HG02870 (cell line): ENCODE measurements at regions not wholly inside any gene's neighbourhood (a gene's known extent, or its start where the extent isn't known, plus 50 kb on each side); places are given as distances from the start of the nearest gene placed in this dataset.
"Not testable (repeated sequence)": the region's sequence is repeated elsewhere in the genome, so short reads cannot be mapped to it uniquely, and the experiment has no call there.

Experiments used
- ATAC-seq: cut with Tn5 transposase; IDR thresholded peaks from one replicate; pipeline ENCODE4 v1.9.1; 2021; ENCODE audit warnings: mild to moderate bottlenecking, moderate library complexity; ENCODE audit not compliant: unreplicated experiment

DNA sequence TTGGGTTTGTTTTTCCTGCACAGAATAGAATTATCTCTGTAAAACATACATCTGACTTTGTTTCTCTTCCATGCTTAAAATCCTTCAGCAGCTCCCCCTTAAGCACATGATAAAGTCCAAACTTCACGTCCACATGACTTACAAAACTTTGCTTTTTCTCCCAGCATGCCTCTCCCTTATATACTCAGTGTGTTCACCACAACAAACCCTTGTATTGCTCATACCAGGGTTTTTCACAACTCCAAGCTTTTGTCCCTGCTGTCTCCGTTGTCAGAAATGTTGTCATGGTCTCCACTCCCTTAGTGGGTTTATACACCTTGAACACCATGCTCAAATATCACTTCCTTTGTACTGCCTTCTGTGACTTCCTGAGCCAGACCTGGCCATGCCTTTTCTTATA lies 91.1 kb upstream of the MITF start:
- no peak for ATAC-seq

DNA sequence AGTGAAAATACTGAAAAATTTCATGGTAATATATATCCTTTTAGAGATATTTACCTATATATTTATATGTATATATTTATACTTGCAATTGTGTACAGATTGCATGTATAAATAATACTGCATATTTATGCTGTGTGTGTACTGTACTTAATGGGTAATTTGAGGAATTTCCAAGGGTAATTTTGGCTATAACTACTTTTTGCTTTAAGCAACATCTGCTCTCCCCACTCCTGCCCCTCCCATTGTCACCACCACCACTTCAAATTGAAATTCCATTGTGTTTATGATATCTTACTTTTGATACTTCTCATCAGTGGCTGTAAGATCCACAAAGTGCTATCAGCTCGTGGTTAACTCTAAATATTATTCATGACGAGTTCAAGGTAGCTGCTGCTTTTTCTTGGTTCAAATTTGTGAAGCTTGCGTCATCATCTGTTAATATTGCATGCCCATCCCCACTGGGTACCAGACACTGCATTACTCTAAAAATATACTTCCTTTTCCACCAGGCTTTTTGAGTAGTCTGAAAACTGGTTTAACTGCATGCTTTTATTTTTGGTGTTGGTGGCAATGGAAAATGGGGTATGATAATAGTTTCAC lies 91.7 kb upstream of the MITF start:
- no peak for ATAC-seq

DNA sequence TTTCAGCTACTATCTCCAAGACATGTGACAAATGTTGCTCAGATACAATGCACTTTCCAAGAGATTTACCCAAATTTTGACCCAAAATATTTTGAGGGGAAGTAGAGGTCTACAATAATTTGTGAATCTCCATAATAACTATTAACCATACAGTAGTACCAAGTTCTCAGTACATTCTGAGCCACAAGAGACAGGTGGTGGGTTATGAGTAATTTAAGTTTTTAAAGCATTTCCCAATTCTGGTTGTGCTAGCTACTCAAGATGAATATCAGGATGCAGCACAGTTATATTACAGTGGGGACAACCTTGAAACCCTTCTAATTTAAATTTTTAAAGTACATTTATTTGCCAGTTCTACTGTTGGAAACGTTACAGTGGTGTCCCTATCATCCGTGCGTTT lies 92.2 kb upstream of the MITF start:
- ATAC-seq: no peak

DNA sequence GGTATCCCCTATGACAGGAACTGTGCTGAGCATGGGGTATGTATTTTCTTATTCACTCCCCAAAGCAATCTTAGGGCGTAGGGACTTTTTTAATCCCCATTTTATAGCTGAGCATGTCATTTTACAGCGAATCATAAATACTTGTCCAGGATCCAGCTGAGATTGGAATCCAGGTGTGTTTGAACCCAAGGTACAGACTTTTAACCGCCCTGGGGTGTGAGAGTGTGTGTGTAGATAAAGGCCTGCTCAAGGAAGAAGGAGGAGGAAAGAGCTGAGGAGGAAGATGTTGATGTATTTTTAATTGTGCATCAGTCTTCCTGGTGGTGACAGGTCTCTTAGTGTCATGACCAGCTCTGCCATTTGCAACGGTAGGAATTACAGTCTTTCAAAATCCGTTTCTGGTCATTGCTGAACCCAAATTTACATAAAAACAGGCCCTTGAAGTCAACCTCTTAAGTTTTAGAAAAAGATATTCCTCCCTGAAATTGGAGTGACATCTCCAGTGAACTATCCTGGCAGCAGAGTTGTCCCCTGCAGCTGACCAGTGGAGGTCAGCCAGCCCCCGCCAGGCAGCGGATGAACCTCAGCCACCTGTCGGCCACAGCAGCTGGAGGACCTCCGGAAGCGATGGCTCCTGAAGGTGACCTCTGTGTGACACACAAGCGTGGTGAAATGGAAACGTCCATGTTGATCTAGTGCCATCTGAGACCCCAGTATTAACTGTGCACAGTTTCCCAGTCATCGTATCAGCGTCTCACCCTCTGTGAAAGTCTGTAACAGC lies 92.8 kb upstream of the MITF start:
- ATAC-seq: no peak

DNA sequence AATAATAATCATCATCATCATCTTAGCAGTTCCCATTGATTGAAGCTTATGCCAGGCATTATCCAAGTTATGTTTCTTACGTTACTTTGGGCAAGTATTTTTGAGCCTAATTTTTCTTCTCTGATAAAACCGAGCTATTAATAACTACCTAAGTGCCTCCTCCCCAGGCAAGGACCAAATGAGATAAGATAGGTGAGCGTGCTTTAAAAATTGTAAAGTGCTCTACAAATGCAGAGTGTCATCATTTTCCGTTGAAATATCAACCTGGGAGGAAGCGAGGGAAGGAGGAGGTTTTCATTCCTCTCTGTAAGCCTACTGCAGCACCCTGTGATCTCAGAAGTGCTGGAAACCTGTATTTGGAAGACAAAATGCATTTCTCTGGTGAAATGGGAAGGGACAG lies 96.7 kb upstream of the MITF start:
- ATAC-seq: no peak

DNA sequence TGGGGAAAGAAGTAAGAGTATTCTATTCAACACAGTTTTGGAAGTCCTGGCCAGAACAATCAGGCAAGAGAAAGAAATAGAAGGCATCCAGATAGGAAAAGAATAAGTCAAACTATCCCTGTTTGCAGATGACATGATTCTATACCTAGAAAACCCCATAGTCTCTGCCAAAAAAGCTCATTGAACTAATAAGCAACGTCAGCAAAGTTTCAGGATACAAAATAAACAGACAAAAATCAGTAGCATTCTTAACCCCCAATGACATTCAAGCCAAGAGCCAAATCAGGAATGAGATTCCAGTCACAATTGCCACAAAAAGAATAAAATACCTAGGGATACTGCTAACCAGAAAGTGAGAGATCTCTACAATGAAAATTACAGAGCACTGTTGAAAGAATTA lies 99.4 kb upstream of the MITF start:
- ATAC-seq: no peak

DNA sequence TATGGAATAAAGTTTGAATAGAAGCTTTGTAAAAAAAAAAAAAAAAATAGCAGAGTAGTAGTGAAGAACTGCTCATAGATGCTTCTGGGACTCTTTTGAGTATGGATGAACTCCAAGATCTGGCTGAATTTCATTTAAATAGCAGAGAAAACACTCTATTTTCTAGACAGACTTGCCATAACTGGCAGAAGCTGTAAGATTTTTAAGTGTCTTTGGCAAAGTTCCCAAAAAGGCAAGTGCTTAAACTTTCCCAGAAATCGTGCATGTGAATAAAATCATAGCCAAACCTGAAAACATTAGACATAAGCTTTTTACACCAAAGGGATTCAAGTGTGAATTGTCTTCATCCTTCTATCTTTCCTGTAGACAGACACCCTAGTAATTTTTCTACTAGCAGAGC lies 110.3 kb upstream of the MITF start:
- ATAC-seq: no peak

DNA sequence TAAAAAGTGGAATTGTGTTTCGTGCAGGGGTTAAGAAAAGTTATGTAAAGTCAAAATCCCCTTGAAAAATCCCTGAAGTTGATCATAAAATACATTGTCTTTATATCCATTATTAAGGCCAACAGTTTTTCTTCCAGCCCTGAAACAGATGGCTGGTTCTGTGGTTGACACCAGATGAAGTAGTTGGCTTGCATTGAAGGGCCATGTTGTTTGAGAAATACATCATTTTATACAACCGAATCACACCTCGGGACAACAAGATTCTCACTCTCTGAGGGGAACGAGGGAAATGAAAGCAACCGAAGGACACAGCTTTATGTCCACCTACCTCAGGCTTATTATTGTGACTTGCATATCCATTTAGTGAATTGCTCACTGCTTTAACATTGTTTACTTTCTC lies 126.0 kb upstream of the MITF start:
- ATAC-seq: no peak

DNA sequence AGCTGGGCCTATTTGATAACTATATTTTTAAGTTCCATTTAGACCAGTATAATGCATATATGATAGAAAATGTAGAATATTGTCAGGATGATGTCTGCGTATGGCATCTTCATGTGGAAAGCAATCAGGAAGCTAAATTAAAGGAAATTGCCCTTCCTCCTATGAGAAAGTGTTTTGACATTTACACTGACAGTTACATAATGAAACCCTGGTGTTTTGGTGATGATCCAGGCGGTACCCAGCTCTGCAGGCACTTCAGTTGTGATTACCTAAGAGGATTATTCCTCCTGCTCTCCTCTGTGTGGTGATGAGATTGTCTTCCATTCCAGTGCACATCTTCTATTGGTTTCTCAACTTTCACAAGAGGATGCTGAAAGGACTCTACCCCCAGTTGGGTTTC lies 126.5 kb upstream of the MITF start:
- no peak for ATAC-seq

DNA sequence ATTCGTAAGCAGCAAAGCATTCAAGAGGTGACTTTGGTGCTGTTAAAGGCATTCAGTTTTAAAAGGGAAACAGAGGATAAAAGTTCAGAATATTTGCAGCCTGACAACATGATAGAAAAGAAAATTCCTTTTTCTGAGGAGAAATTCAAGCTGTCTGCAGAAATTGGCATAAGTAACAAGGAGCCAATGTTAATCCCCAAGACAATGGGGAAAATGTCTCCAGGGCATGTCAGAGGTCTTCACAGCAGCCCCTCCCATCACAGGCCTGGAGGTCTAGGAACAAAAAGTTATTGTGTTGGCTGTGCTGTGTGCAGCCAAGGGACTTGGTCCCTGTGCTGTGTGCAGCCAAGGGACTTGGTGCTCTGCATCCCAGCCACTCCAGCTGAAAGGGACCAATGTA lies 129.7 kb upstream of the MITF start:
- not testable (repeated sequence) for ATAC-seq

DNA sequence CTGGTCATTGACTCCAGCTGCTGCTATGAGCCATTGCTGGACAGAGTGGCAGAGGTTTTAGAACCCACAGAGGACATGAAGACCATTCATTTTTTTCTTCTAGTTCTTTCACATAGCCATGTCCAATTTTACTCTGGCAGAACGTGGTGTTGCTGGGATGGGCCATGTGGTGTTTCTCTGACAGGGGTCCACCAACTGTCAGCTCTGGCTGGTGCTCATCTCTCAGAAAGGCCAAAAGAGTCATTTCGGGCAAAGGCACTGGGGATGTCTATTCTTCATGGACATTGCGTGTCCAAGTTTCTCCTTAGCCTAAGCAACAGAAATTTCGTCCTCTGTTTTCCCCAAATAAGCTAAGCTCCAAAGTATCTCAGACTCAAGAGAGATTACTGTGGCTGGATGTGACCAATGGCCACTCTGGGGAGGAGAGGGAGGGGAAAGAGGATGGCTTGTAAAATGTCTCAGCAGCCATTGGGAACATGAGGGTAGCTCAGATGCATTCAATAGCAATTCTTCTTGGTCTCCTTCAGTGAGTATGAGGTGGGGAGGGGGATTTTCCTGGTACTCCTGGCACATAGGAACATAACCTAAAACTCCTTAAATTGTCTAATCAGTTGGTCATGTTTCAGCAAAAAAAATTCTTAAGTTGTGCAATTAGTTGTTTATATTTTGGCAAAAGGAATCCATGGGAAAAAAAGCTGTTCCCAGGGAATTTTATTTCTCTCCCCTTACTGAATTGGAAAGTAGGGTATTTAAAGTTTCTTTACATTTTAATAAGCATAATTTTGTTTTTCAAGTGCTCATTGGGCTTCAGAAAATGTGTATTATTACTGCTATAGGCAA lies 131.6 kb upstream of the MITF start:
- ATAC-seq: no peak

DNA sequence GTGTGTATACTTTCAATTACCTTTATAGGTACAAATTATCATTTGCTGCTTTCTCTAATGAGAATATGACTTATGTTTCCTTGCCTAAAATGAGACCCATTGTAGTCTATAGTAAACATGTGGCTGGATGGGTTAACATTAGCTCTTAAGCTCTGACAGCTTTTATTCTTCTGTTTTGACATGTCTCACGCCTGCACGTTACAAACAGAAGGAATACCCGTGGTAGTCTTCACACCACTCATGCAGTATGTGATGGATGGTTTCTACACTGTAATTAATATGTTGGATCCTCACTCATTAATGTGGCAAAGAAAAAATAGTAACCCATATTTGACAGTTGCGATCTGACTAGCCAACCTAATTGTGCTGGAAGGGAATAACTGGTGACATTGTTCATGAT lies 133.4 kb upstream of the MITF start:
- no peak for ATAC-seq

DNA sequence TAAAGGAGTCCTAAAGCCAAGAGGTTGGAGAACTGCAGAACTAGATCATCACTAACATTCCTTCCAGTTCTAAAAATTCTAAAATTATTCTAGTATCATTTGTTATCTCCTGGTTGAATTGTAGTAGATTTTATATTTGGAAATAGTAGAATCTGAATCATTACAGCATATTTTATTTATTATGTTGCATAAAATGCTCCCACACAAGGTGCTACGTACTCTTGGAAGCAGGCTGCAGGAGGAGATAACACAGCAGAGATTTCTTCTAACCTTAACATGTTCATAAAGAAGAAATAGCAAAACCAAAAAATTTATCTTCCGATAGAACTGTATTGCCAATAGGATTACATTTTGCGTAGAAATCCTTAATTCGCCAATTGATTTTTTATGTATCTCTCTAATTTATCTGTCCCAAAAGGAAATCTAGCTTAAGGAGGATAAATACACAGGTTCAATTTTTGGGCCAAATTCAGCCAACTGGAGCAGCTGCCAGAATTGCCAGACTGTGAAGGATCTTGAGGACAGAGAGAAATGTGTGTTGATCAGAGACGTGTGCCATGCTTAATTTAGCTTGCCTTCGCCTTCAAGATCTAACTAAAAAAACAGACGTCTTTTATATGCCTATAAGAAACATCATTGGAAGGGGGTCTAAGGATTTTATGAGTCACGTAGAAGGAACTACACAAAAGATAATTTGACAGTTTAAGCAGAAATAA lies 134.4 kb upstream of the MITF start:
- no peak for ATAC-seq

DNA sequence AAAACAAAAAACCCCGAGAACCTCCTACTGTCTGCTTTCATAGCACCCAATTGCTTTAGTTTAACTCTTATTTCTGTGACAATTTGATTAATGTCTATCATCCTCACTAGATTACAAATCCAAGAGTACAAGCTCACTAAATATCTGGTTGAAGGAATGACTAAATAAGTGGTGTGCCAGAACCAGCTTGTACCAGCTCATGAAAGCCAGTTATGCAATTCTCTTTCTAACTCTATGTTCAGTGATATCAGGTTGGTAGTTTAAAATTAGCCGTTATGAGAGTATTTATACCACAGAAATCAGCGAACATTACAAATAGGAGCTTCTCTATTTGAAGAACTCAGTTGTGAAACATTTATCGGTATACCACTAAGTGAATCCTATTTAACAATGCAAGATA lies 137.2 kb upstream of the MITF start:
- ATAC-seq: no peak

DNA sequence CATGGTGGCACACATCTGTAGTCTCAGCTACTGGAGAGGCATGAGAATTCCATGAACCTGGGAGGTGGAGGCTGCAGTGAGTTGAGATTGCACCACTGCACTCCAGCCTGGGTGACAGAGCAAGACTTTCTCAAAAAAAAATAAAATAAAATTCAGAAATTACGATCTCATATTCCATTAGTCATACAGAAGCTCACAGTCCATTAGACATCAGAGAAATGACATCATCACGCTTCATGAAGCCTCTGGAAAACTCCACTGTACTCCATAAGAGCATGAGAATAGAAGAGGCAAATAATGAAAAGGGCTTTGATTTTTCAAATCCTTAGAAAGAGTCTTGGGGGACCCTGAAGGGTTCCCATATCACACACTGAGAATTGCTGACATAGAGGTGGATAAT lies 145.0 kb upstream of the MITF start:
- no peak for ATAC-seq

DNA sequence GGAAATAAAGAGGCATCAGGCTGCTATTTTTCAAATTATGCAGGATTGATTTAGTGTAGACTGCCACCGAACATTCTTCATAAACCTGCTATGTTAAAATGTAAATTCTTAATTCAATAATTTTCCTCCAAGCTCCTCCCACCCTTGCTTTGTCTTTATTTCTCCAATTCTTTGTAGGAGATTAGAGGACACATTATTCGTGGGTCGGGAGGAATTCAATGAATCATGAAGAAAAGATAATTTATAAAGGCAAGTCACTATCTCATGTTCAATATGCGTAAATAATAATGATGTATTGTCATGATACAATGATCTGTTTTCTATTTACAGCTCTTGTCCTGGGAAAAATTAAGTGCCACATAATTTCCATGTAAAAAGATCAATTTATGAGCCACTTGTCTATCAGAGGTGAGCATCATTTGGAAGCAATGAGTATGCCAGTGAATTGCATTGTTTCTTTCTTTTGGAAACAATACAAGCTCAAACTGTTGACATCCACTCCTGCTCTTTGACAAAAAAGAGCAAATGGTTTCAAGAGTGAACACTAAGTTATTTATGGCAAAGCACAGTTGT lies 148.0 kb upstream of the MITF start:
- ATAC-seq: no peak

DNA sequence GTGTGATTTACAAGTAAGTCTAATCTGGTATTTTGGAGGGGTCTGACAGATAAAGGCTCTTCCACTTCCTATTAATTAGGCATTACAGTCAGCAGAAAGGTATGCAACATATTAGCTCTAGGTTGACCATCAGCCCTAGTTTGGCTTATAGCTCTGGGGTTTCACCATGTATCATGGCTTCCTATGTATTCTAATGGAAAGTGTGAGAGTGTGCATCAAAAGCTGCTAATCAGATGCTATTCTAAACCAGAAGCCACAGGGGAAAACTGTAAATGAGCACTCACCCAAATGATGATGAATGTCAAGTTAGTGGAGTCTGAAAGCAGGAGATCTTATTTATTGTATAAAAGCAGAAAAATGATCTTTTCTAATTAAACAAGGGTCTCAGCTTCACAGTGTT lies 149.2 kb upstream of the MITF start:
- no peak for ATAC-seq

DNA sequence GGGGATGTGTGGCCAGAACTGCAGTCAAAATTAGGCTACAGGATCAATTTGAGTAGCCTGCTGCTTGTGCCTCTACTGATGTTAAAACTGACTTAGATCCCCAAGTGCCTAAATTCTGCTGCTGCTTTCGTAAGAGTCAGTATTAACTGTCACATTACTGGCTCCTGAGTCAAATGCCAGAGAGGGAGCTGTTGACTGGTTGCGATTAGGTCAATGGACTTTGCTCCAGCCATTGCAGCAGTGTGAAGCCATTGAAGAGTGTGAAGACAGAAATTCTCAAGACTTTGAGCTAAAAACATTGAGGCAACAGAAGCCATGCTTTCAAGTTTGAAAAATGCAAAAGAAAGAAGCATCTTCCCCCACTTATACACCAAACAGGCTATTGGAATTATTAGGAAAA lies 151.1 kb upstream of the MITF start:
- no peak for ATAC-seq

DNA sequence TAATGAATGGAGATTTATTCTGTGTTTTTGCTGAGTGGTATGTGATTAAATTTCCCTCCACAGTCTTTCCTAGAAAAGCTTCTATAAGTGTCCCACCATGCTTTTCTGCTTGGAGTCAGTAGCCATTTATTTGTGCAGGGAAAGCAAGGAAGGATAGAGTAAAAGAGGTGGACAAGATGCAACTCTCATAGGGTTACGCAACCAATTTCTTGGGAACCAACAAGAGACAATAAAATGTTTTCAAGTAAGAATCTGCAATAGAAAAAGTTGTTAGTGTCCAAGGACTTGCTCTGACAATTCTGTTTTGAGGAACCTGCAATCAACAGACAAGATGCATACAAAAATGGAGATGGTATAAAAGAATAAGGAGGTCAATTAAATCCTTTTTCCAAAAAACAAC lies 153.8 kb upstream of the MITF start:
- no peak for ATAC-seq

DNA sequence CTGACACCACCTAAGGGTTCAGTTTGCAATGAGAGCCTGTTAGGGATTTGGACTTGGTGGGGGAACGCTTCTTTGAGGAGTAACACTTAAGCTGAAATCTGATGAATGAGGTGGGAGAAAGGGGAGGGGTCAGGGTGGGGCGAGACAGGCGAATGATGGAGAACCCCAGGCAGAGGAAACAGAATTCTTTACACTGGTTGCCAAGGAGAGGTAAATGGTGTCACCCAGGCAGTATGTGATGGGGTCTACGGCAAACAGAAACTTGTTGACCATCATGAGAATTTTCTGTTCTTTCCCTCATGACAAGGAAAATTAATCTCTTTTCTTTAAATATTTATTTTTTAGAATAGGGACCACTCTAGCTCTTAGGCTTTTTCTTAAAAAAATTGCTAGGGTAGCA lies 157.2 kb upstream of the MITF start:
- no peak for ATAC-seq
